H9 (cell line): ENCODE measurements at regions not wholly inside any gene's neighbourhood (a gene's known extent, or its start where the extent isn't known, plus 50 kb on each side); places are given as distances from the start of the nearest gene placed in this dataset.
"Not testable (repeated sequence)": the region's sequence is repeated elsewhere in the genome, so short reads cannot be mapped to it uniquely, and the experiment has no call there.

Experiments used
- DNase-seq: peaks from one replicate; pipeline ENCODE4 v3.0.0-alpha.2; 2017
- H2AFZ ChIP-seq: one replicate; pipeline ENCODE4 v1.6.1; 2013; ENCODE audit warnings: mild to moderate bottlenecking, low read length, control low read depth, moderate library complexity
- H2AK5ac ChIP-seq: 2 replicates; pipeline ENCODE4 v1.6.1; 2013; ENCODE audit warnings: low read length, control low read depth, mixed read lengths; ENCODE audit not compliant: insufficient read length
- H2BK120ac ChIP-seq: one replicate; pipeline ENCODE4 v1.6.1; 2013; ENCODE audit warnings: low read depth, mild to moderate bottlenecking, low read length, control low read depth, inconsistent platforms; ENCODE audit not compliant: poor library complexity, severe bottlenecking
- H2BK12ac ChIP-seq: 2 replicates; pipeline ENCODE4 v1.6.1; 2013; ENCODE audit warnings: low read length, control low read depth, mixed read lengths, low read depth; ENCODE audit not compliant: insufficient read length
- H2BK15ac ChIP-seq: 2 replicates; pipeline ENCODE4 v1.6.1; 2013; ENCODE audit warnings: low read depth, low read length, control low read depth
- H2BK20ac ChIP-seq: one replicate; pipeline ENCODE4 v1.6.1; 2013; ENCODE audit warnings: low read depth, mild to moderate bottlenecking, low read length, control low read depth, inconsistent platforms; ENCODE audit not compliant: poor library complexity, severe bottlenecking
- H2BK5ac ChIP-seq: 2 replicates; pipeline ENCODE4 v1.6.1; 2013; ENCODE audit warnings: low read length, control low read depth, mixed read lengths; ENCODE audit not compliant: insufficient read length
- H3K14ac ChIP-seq: 2 replicates; pipeline ENCODE4 v1.6.1; 2013; ENCODE audit warnings: low read length, control low read depth; ENCODE audit not compliant: insufficient read depth
- H3K18ac ChIP-seq: 2 replicates; pipeline ENCODE4 v1.6.1; 2013; ENCODE audit warnings: low read depth, mild to moderate bottlenecking, mixed read lengths, low read length, control low read depth; ENCODE audit not compliant: insufficient read length
- H3K23ac ChIP-seq: 2 replicates; pipeline ENCODE4 v1.6.1; 2013; ENCODE audit warnings: low read length, control low read depth, mixed read lengths, low read depth; ENCODE audit not compliant: insufficient read length
- H3K23me2 ChIP-seq: 2 replicates; pipeline ENCODE4 v1.6.1; 2013; ENCODE audit warnings: low read depth, mild to moderate bottlenecking, mixed read lengths, low read length, control low read depth; ENCODE audit not compliant: insufficient read length, poor library complexity, severe bottlenecking
- H3K27ac ChIP-seq: 2 replicates; pipeline ENCODE4 v1.5.1; 2013; ENCODE audit warnings: low read length, control low read depth, mixed read lengths, low read depth; ENCODE audit not compliant: insufficient read length
- H3K27me3 ChIP-seq: 2 replicates; pipeline ENCODE4 v1.6.1; 2013; ENCODE audit warnings: low read length, control low read depth, inconsistent platforms; ENCODE audit not compliant: insufficient read depth
- H3K4ac ChIP-seq: 2 replicates; pipeline ENCODE4 v1.6.1; 2013; ENCODE audit warnings: low read depth, mild to moderate bottlenecking, control low read depth, inconsistent platforms, low read length, moderate library complexity
- H3K4me1 ChIP-seq: 2 replicates; pipeline ENCODE4 v1.6.1; 2013; ENCODE audit warnings: low read length, control low read depth, inconsistent platforms; ENCODE audit not compliant: insufficient read depth
- H3K4me2 ChIP-seq: 2 replicates; pipeline ENCODE4 v1.6.1; 2013; ENCODE audit warnings: low read length, control low read depth, mixed read lengths; ENCODE audit not compliant: insufficient read length, insufficient read depth
- H3K56ac ChIP-seq: 2 replicates; pipeline ENCODE4 v1.6.1; 2013; ENCODE audit warnings: low read depth, mild to moderate bottlenecking, mixed read lengths, low read length, control low read depth; ENCODE audit not compliant: insufficient read length
- H3K79me1 ChIP-seq: 2 replicates; pipeline ENCODE4 v1.6.1; 2013; ENCODE audit warnings: low read depth, mild to moderate bottlenecking, moderate library complexity, low read length, control low read depth, inconsistent platforms; ENCODE audit not compliant: insufficient read depth, poor library complexity, severe bottlenecking
- H3K79me2 ChIP-seq: 2 replicates; pipeline ENCODE4 v1.6.1; 2013; ENCODE audit warnings: low read length, control low read depth, inconsistent platforms; ENCODE audit not compliant: insufficient read depth
- H3K9ac ChIP-seq: 2 replicates; pipeline ENCODE4 v1.6.1; 2013; ENCODE audit warnings: low read length, control low read depth, mixed read lengths; ENCODE audit not compliant: insufficient read length; ENCODE audit errors: extremely low read depth
- H3K9me3 ChIP-seq: one replicate; pipeline ENCODE4 v1.6.1; 2013; ENCODE audit warnings: low read depth, low read length, inconsistent platforms; ENCODE audit not compliant: control insufficient read depth
- H3T11ph ChIP-seq: one replicate; pipeline ENCODE4 v1.6.1; 2013; ENCODE audit warnings: mild to moderate bottlenecking, low read length, control low read depth, inconsistent platforms
- H4K20me1 ChIP-seq: one replicate; pipeline ENCODE4 v1.6.1; 2013; ENCODE audit not compliant: control insufficient read depth, insufficient read length, insufficient read depth
- H4K5ac ChIP-seq: 2 replicates; pipeline ENCODE4 v1.6.1; 2013; ENCODE audit warnings: low read depth, mild to moderate bottlenecking, mixed read lengths, low read length, control low read depth; ENCODE audit not compliant: insufficient read length
- H4K8ac ChIP-seq: replicated peaks from 2 replicates; pipeline ENCODE4 v1.6.1; 2013; ENCODE audit warnings: low read length, control low read depth, mixed read lengths, low read depth; ENCODE audit not compliant: insufficient read length
- H4K91ac ChIP-seq: 2 replicates; pipeline ENCODE4 v1.6.1; 2013; ENCODE audit warnings: low read depth, mild to moderate bottlenecking, moderate library complexity, mixed read lengths, low read length, control low read depth; ENCODE audit not compliant: insufficient read length
- H3K27ac Mint-ChIP-seq, 3 experiments: 2 replicates in 2 of 3; 3 replicates in 1 of 3; pipeline ENCODE4 v1.8.0; 2020 to 2021; ENCODE audit warnings: mixed read lengths in 3 of 3, mild to moderate bottlenecking in 1 of 3, moderate library complexity in 1 of 3
- H3K27me3 Mint-ChIP-seq: 2 replicates; pipeline ENCODE4 v1.8.0; 2021; ENCODE audit warnings: low read depth, mild to moderate bottlenecking, moderate library complexity, mixed read lengths
- H3K36me3 Mint-ChIP-seq, 3 experiments: 2 replicates in 2 of 3; 3 replicates in 1 of 3; pipeline ENCODE4 v1.8.0; 2020 to 2021; ENCODE audit warnings: low read depth in 3 of 3, mixed read lengths in 3 of 3; ENCODE audit not compliant: insufficient read depth in 1 of 3
- H3K4me1 Mint-ChIP-seq, 2 experiments: 2 replicates each; pipeline ENCODE4 v1.8.0; 2020; ENCODE audit warnings: mixed read lengths in 2 of 2
- H3K4me3 Mint-ChIP-seq, 2 experiments: 2 replicates in 1 of 2; 3 replicates in 1 of 2; pipeline ENCODE4 v1.8.0; 2020 to 2021; ENCODE audit warnings: mild to moderate bottlenecking in 2 of 2, mixed read lengths in 2 of 2, moderate library complexity in 1 of 2
- H3K9me3 Mint-ChIP-seq, 2 experiments: 2 replicates in 1 of 2; 3 replicates in 1 of 2; pipeline ENCODE4 v1.8.0; 2020; ENCODE audit warnings: mild to moderate bottlenecking in 2 of 2, mixed read lengths in 2 of 2, moderate library complexity in 1 of 2
- WGBS: extraction: QIAGEN DNeasy Blood & Tissue Kit; methylation state at CpG from one replicate; pipeline ENCODE4 v1.1.7; 2013; ENCODE audit warnings: missing lambda C conversion rate, low lambda C conversion rate, mixed read lengths; ENCODE audit not compliant: insufficient read length; ENCODE audit errors: extremely low coverage; 5-methylcytosine and 5-hydroxymethylcytosine counted together

- not testable (repeated sequence) for H2BK120ac ChIP-seq, H3K56ac ChIP-seq, H3K79me2 ChIP-seq, H4K20me1 ChIP-seq, H2BK20ac ChIP-seq, H3K4me1 ChIP-seq, H3K27ac Mint-ChIP-seq, H3K4me3 Mint-ChIP-seq, H3T11ph ChIP-seq, H3K27me3 ChIP-seq, H3K23ac ChIP-seq, H4K5ac ChIP-seq, H3K4me1 Mint-ChIP-seq, H2AK5ac ChIP-seq, H3K23me2 ChIP-seq, H4K91ac ChIP-seq, H3K36me3 Mint-ChIP-seq, H2BK12ac ChIP-seq, H3K9ac ChIP-seq, H3K18ac ChIP-seq, H3K4me2 ChIP-seq, H3K9me3 Mint-ChIP-seq, H3K79me1 ChIP-seq, H3K9me3 ChIP-seq, H2AFZ ChIP-seq, H2BK5ac ChIP-seq, H3K27ac ChIP-seq, H2BK15ac ChIP-seq, H3K14ac ChIP-seq, DNase-seq, H3K4ac ChIP-seq, H4K8ac ChIP-seq, H3K27me3 Mint-ChIP-seq
- WGBS = no CpG with 5 or more reads among the region's 9 CpGs
These were observed 66.6 kb upstream of the GOLGA6L6 start for GRCh38 chr15:20608179-20608578.

DNA sequence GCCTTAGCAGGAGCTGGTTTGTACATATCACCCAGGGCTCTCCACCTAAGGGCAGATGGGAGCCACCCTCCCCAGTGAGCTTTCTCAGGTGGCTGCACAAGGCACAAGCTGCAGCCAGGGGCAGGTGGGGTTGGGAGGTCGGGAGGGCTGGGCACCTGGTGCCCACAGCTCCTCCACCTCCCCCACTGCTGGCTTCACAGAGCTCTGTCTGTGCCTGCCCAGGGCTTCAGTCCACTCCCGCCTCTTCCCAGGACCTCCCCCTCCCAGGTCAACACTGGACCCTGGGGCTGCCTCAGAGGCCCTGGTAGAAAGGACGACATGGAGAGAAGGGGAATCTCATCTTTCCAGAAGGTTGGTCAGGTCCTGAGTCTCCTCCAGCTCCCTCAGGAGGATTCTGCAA is 55.6 kb upstream of the GOLGA6L6 start:
- not testable (repeated sequence) for H3K4me1 Mint-ChIP-seq, H3K9me3 Mint-ChIP-seq, H2AFZ ChIP-seq, H2BK5ac ChIP-seq, H3K27ac Mint-ChIP-seq, H3K4me2 ChIP-seq, H3K23me2 ChIP-seq, H3K9me3 ChIP-seq, H3K4me3 Mint-ChIP-seq, H4K5ac ChIP-seq, H2AK5ac ChIP-seq, H3K9ac ChIP-seq, H3K79me1 ChIP-seq, H2BK12ac ChIP-seq, H3K23ac ChIP-seq, DNase-seq, H4K91ac ChIP-seq, H3K27ac ChIP-seq, H2BK15ac ChIP-seq, H3K27me3 ChIP-seq, H3K4me1 ChIP-seq, H2BK120ac ChIP-seq, H3K18ac ChIP-seq, H3T11ph ChIP-seq, H3K27me3 Mint-ChIP-seq, H3K79me2 ChIP-seq, H2BK20ac ChIP-seq, H3K36me3 Mint-ChIP-seq, H3K4ac ChIP-seq, H4K8ac ChIP-seq, H3K14ac ChIP-seq, H3K56ac ChIP-seq, H4K20me1 ChIP-seq
- no CpG with 5 or more reads among the region's 3 CpGs for WGBS

DNA sequence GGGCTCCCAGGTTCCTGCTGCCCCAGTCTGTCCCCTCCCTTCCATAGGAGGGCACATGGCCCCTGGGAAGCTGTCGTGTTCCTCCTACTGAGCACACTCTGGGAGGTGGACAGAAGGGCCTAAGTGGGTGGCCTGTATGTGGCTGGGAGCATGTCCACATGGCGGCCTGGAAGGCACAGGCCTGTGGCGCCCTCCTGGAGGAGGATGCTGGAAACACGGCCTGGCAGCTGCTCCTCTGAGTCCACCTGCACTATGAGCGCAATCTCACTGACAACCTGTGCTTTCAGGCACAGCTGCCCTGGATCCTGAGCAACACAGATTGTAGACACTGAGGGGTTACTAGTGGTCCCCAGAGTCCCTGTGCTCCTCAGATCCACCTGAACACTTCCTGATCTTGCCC is 52.6 kb upstream of the GOLGA6L6 start:
- H2BK15ac ChIP-seq, H2BK12ac ChIP-seq, H3K79me1 ChIP-seq, H3K9me3 ChIP-seq, H3K23ac ChIP-seq, H2AK5ac ChIP-seq, H2BK5ac ChIP-seq, H4K5ac ChIP-seq, H3K4me3 Mint-ChIP-seq, H3K27me3 ChIP-seq, H3K14ac ChIP-seq, H3K27ac Mint-ChIP-seq, H3K9me3 Mint-ChIP-seq, H3K79me2 ChIP-seq, DNase-seq, H3K27me3 Mint-ChIP-seq, H3K4me1 ChIP-seq, H2BK20ac ChIP-seq, H4K8ac ChIP-seq, H3K18ac ChIP-seq, H3K4me2 ChIP-seq, H3T11ph ChIP-seq, H3K4me1 Mint-ChIP-seq, H3K9ac ChIP-seq, H3K4ac ChIP-seq, H3K23me2 ChIP-seq, H2BK120ac ChIP-seq, H3K56ac ChIP-seq, H4K20me1 ChIP-seq, H3K36me3 Mint-ChIP-seq, H2AFZ ChIP-seq, H4K91ac ChIP-seq, H3K27ac ChIP-seq: not testable (repeated sequence)
- no CpG with 5 or more reads among the region's 5 CpGs for WGBS
